Activated T-helper 1 cell treated with anti-CD3 and anti-CD28 coated beads, Interleukin-12 subunit alpha, Interleukin-12 subunit beta, Interleukin-2, Interleukin-4 antibody, amounts not matched to agents 30 ng/mL and 10 ng/mL and 1 ng/mL, durations not matched to agents 14 hours and 24 hours and 36 hours (primary cell): ENCODE measurements at regions not wholly inside any gene's neighbourhood (a gene's known extent, or its start where the extent isn't known, plus 50 kb on each side); places are given as distances from the start of the nearest gene placed in this dataset.

Source experiments
- DNase-seq: peaks from one replicate; pipeline ENCODE4 v3.0.0; 2021; ENCODE audit warnings: low spot score
- H3K27ac Mint-ChIP-seq: one replicate; pipeline ENCODE4 v1.8.0; 2021; ENCODE audit warnings: mild to moderate bottlenecking, mixed read lengths
- H3K27me3 Mint-ChIP-seq: one replicate; pipeline ENCODE4 v1.8.0; 2022; ENCODE audit warnings: mild to moderate bottlenecking, moderate library complexity, mixed read lengths; ENCODE audit not compliant: insufficient read depth
- H3K36me3 Mint-ChIP-seq: one replicate; pipeline ENCODE4 v1.8.0; 2021; ENCODE audit warnings: low read depth, mixed read lengths
- H3K4me1 Mint-ChIP-seq: one replicate; pipeline ENCODE4 v1.8.0; 2021; ENCODE audit warnings: low read depth, mixed read lengths
- H3K4me3 Mint-ChIP-seq: one replicate; pipeline ENCODE4 v1.8.0; 2021; ENCODE audit warnings: mild to moderate bottlenecking, moderate library complexity, mixed read lengths
- H3K9me3 Mint-ChIP-seq: one replicate; pipeline ENCODE4 v1.8.0; 2021; ENCODE audit warnings: mixed read lengths
- intact Hi-C: fragments of 100-400 bp; cut with micrococcal nuclease; formaldehyde crosslinking; loops from one replicate; pipeline ENCODE4 v1.15.1; 2024

- no peak overlapping the region for H3K27ac Mint-ChIP-seq
- intact Hi-C loops = no loop called here
- peaks cover 18% of the 10 kb centered on the region for H3K9me3 Mint-ChIP-seq
- no peak overlapping the region for H3K4me3 Mint-ChIP-seq
- no peak for DNase-seq
- H3K4me1 Mint-ChIP-seq = peaks cover 24% of the 10 kb centered on the region
- peaks cover 11% of the 10 kb centered on the region for H3K36me3 Mint-ChIP-seq
- peaks cover 10% of the 10 kb centered on the region for H3K27me3 Mint-ChIP-seq
Observed at GRCh38 chr12:3944620-3945019, 71.4 kb upstream of the PARP11 start.

GRCh38 chr12:3938042-3938544 is 64.9 kb upstream of the PARP11 start:
- no peak overlapping the region for H3K27ac Mint-ChIP-seq
- no peaks in the 10 kb centered on the region for H3K36me3 Mint-ChIP-seq
- peaks cover 28% of the 10 kb centered on the region for H3K4me1 Mint-ChIP-seq
- H3K27me3 Mint-ChIP-seq = peaks cover 5% of the 10 kb centered on the region
- no peaks in the 10 kb centered on the region for H3K9me3 Mint-ChIP-seq
- DNase-seq = no peak
- H3K4me3 Mint-ChIP-seq = no peak overlapping the region
- intact Hi-C loops = loop anchor here (5.0 kb wide), 1 partner anchor 41 kb away; no protein-coding TSS in a partner anchor

GRCh38 chr12:3935078-3935477 is 61.9 kb upstream of the PARP11 start:
- Mint-ChIP-seq H3K9me3 (no peaks in the 10 kb centered on the region), H3K27ac (peak overlapping the region; percentile 3), H3K4me1 (peaks cover 43% of the 10 kb centered on the region), H3K36me3 (no peaks in the 10 kb centered on the region), H3K4me3 (peak overlapping the region; percentile 59), H3K27me3 (peaks cover 5% of the 10 kb centered on the region)
- intact Hi-C loops = loop anchor here (2.0 to 5.0 kb wide), 2 partner anchors 38 kb away; no protein-coding TSS in a partner anchor
- DNase-seq = peak; percentile 6

- Mint-ChIP-seq H3K4me3 (peak overlapping the region; percentile 45), H3K27me3 (peaks cover 5% of the 10 kb centered on the region), H3K4me1 (peaks cover 43% of the 10 kb centered on the region), H3K9me3 (no peaks in the 10 kb centered on the region), H3K36me3 (no peaks in the 10 kb centered on the region), H3K27ac (peak overlapping the region; percentile 30)
- DNase-seq = no peak
- intact Hi-C loops = loop anchor here (2.0 kb wide), 1 partner anchor 39 kb away; no protein-coding TSS in a partner anchor
Observed at GRCh38 chr12:3933819-3934192, 60.6 kb upstream of the PARP11 start.

- Mint-ChIP-seq H3K9me3 (no peaks in the 10 kb centered on the region), H3K27ac (no peak overlapping the region), H3K27me3 (peaks cover 7% of the 10 kb centered on the region), H3K4me3 (no peak overlapping the region), H3K36me3 (no peaks in the 10 kb centered on the region), H3K4me1 (peaks cover 43% of the 10 kb centered on the region)
- DNase-seq = no peak
- intact Hi-C loops = no loop called here
Observed at GRCh38 chr12:3933074-3933818, 60.0 kb upstream of the PARP11 start.

GRCh38 chr12:3931776-3932175 is 58.6 kb upstream of the PARP11 start:
- Mint-ChIP-seq H3K27ac (no peak overlapping the region), H3K9me3 (no peaks in the 10 kb centered on the region), H3K4me3 (no peak overlapping the region), H3K4me1 (peaks cover 43% of the 10 kb centered on the region), H3K27me3 (peaks cover 5% of the 10 kb centered on the region), H3K36me3 (no peaks in the 10 kb centered on the region)
- intact Hi-C loops = no loop called here
- no peak for DNase-seq

- DNase-seq = no peak
- intact Hi-C loops = no loop called here
- peaks cover 43% of the 10 kb centered on the region for H3K4me1 Mint-ChIP-seq
Observed at GRCh38 chr12:3931206-3931605, 58.0 kb upstream of the PARP11 start.

GRCh38 chr12:3929875-3930615 is 56.8 kb upstream of the PARP11 start:
- no peak for DNase-seq
- H3K9me3 Mint-ChIP-seq = no peaks in the 10 kb centered on the region

More at GRCh38 chr12:3931206-3931605, 58.0 kb upstream of the PARP11 start:
- Mint-ChIP-seq H3K36me3 (no peaks in the 10 kb centered on the region), H3K27ac (no peak overlapping the region), H3K27me3 (peaks cover 9% of the 10 kb centered on the region), H3K9me3 (no peaks in the 10 kb centered on the region), H3K4me3 (no peak overlapping the region)

GRCh38 chr12:3928538-3929184 is 55.5 kb upstream of the PARP11 start:
- H3K9me3 Mint-ChIP-seq = no peaks in the 10 kb centered on the region
- DNase-seq = no peak
- H3K27ac Mint-ChIP-seq = no peak overlapping the region
- intact Hi-C loops = no loop called here
- H3K36me3 Mint-ChIP-seq = no peaks in the 10 kb centered on the region
- peaks cover 12% of the 10 kb centered on the region for H3K27me3 Mint-ChIP-seq
- peaks cover 20% of the 10 kb centered on the region for H3K4me1 Mint-ChIP-seq
- no peak overlapping the region for H3K4me3 Mint-ChIP-seq

More at GRCh38 chr12:3929875-3930615, 56.8 kb upstream of the PARP11 start:
- intact Hi-C loops = no loop called here
- Mint-ChIP-seq H3K27me3 (peaks cover 11% of the 10 kb centered on the region), H3K4me1 (peaks cover 33% of the 10 kb centered on the region), H3K36me3 (no peaks in the 10 kb centered on the region), H3K4me3 (no peak overlapping the region), H3K27ac (no peak overlapping the region)

- H3K36me3 Mint-ChIP-seq = no peaks in the 10 kb centered on the region
- intact Hi-C loops = no loop called here
- no peaks in the 10 kb centered on the region for H3K9me3 Mint-ChIP-seq
- DNase-seq = no peak
- peaks cover 2% of the 10 kb centered on the region for H3K4me1 Mint-ChIP-seq
- H3K4me3 Mint-ChIP-seq = no peak overlapping the region
- no peak overlapping the region for H3K27ac Mint-ChIP-seq
- peaks cover 20% of the 10 kb centered on the region for H3K27me3 Mint-ChIP-seq
Observed at GRCh38 chr12:3925621-3926020, 52.4 kb upstream of the PARP11 start.

GRCh38 chr12:3924761-3925160 is 51.6 kb upstream of the PARP11 start:
- no peak for DNase-seq
- Mint-ChIP-seq H3K4me3 (no peak overlapping the region), H3K4me1 (no peaks in the 10 kb centered on the region), H3K27me3 (peaks cover 20% of the 10 kb centered on the region), H3K36me3 (no peaks in the 10 kb centered on the region), H3K27ac (no peak overlapping the region), H3K9me3 (no peaks in the 10 kb centered on the region)
- intact Hi-C loops = no loop called here

GRCh38 chr12:3923021-3923420 is 49.8 kb upstream of the PARP11 start:
- Mint-ChIP-seq H3K9me3 (no peaks in the 10 kb centered on the region), H3K4me3 (no peak overlapping the region), H3K36me3 (no peaks in the 10 kb centered on the region), H3K27ac (no peak overlapping the region), H3K27me3 (peaks cover 17% of the 10 kb centered on the region), H3K4me1 (no peaks in the 10 kb centered on the region)
- intact Hi-C loops = no loop called here
- DNase-seq = no peak
